ENCODE measurements at regions not wholly inside any gene's neighbourhood (a gene's known extent, or its start where the extent isn't known, plus 50 kb on each side); places are given as distances from the start of the nearest gene placed in this dataset.

GRCh38 chr17:79340333-79341221 lies 266.0 kb downstream of the ENGASE start:
- H3K27ac ChIP-seq (ENCODE audit: low read depth in 2 of 2, low read length in 2 of 2) = peak overlapping the region in 1 of 2 donors; percentile 23
- H3K4me3 ChIP-seq (ENCODE audit: low read length in 2 of 2) = peak overlapping the region in 1 of 2 donors; percentile 38
- peaks cover 0 to 2% of the 10 kb centered on the region in 2 donors for H3K4me1 ChIP-seq (ENCODE audit: control insufficient read depth in 2 of 2, insufficient read depth in 2 of 2, low read length in 2 of 2)
- H3K9me3 ChIP-seq (ENCODE audit: control insufficient read depth in 2 of 2, low read length in 2 of 2) = no peaks in the 10 kb centered on the region
- no peak overlapping the region for H3K9ac ChIP-seq (ENCODE audit: low read depth in 1 of 2, low read length in 2 of 2)
- peaks cover 0 to 3% of the 10 kb centered on the region in 2 donors for H3K27me3 ChIP-seq (ENCODE audit: control insufficient read depth in 2 of 2, insufficient read depth in 2 of 2, low read length in 2 of 2)
- no peaks in the 10 kb centered on the region for H3K36me3 ChIP-seq (ENCODE audit: control insufficient read depth in 2 of 2, insufficient read depth in 2 of 2, low read length in 2 of 2)

DNA sequence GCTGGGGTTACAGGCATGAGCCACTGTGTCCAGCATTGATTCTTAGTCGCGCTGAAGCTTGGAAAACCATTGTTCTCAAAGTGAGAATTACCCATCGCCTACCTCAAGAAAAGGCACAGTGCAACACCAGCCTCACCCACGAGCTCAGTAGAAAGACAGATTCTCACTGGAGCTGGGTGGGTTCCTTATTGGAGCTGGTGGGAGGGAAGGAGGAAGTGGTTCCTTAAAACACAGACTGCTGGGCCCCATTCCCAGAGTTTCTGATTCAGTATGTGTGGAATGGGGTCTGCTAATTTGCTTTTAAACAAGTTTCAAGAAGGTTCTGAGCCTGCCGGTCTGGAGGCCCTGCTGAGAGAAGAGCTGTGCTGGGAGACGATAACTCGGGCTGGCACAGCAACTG lies 264.7 kb downstream of the ENGASE start:
- Histone ChIP-seq H3K27ac (ENCODE audit: low read depth in 2 of 2, low read length in 2 of 2) (no peak overlapping the region), H3K27me3 (ENCODE audit: control insufficient read depth in 2 of 2, insufficient read depth in 2 of 2, low read length in 2 of 2) (peaks cover 0 to 3% of the 10 kb centered on the region in 2 donors)

GRCh38 chr17:79338604-79339003 lies 264.0 kb downstream of the ENGASE start:
- Histone ChIP-seq H3K36me3 (ENCODE audit: control insufficient read depth in 2 of 2, insufficient read depth in 2 of 2, low read length in 2 of 2) (no peaks in the 10 kb centered on the region), H3K4me3 (ENCODE audit: low read length in 2 of 2) (no peak overlapping the region), H3K27me3 (ENCODE audit: control insufficient read depth in 2 of 2, insufficient read depth in 2 of 2, low read length in 2 of 2) (peaks cover 0 to under 1% of the 10 kb centered on the region in 2 donors), H3K9me3 (ENCODE audit: control insufficient read depth in 2 of 2, low read length in 2 of 2) (no peaks in the 10 kb centered on the region), H3K4me1 (ENCODE audit: control insufficient read depth in 2 of 2, insufficient read depth in 2 of 2, low read length in 2 of 2) (peaks cover 0 to 2% of the 10 kb centered on the region in 2 donors), H3K9ac (ENCODE audit: low read depth in 1 of 2, low read length in 2 of 2) (no peak overlapping the region), H3K27ac (ENCODE audit: low read depth in 2 of 2, low read length in 2 of 2) (no peak overlapping the region)

More for the DNA sequence above, 264.7 kb downstream of the ENGASE start:
- peaks cover 0 to 2% of the 10 kb centered on the region in 2 donors for H3K4me1 ChIP-seq (ENCODE audit: control insufficient read depth in 2 of 2, insufficient read depth in 2 of 2, low read length in 2 of 2)
- no peak overlapping the region for H3K4me3 ChIP-seq (ENCODE audit: low read length in 2 of 2)
- H3K9me3 ChIP-seq (ENCODE audit: control insufficient read depth in 2 of 2, low read length in 2 of 2) = no peaks in the 10 kb centered on the region
- no peaks in the 10 kb centered on the region for H3K36me3 ChIP-seq (ENCODE audit: control insufficient read depth in 2 of 2, insufficient read depth in 2 of 2, low read length in 2 of 2)
- H3K9ac ChIP-seq (ENCODE audit: low read depth in 1 of 2, low read length in 2 of 2) = no peak overlapping the region

GRCh38 chr17:79338152-79338551 lies 263.5 kb downstream of the ENGASE start:
- H3K36me3 ChIP-seq (ENCODE audit: control insufficient read depth in 2 of 2, insufficient read depth in 2 of 2, low read length in 2 of 2) = no peaks in the 10 kb centered on the region
- peaks cover 0 to 2% of the 10 kb centered on the region in 2 donors for H3K4me1 ChIP-seq (ENCODE audit: control insufficient read depth in 2 of 2, insufficient read depth in 2 of 2, low read length in 2 of 2)
- no peak overlapping the region for H3K27ac ChIP-seq (ENCODE audit: low read depth in 2 of 2, low read length in 2 of 2)
- no peaks in the 10 kb centered on the region for H3K9me3 ChIP-seq (ENCODE audit: control insufficient read depth in 2 of 2, low read length in 2 of 2)
- no peak overlapping the region for H3K4me3 ChIP-seq (ENCODE audit: low read length in 2 of 2)
- no peak overlapping the region for H3K9ac ChIP-seq (ENCODE audit: low read depth in 1 of 2, low read length in 2 of 2)
- no peaks in the 10 kb centered on the region for H3K27me3 ChIP-seq (ENCODE audit: control insufficient read depth in 2 of 2, insufficient read depth in 2 of 2, low read length in 2 of 2)

GRCh38 chr17:79337053-79337452 lies 262.4 kb downstream of the ENGASE start:
- H3K4me3 ChIP-seq (ENCODE audit: low read length in 2 of 2) = no peak overlapping the region
- H3K27me3 ChIP-seq (ENCODE audit: control insufficient read depth in 2 of 2, insufficient read depth in 2 of 2, low read length in 2 of 2) = peaks cover 0 to 2% of the 10 kb centered on the region in 2 donors
- no peaks in the 10 kb centered on the region for H3K36me3 ChIP-seq (ENCODE audit: control insufficient read depth in 2 of 2, insufficient read depth in 2 of 2, low read length in 2 of 2)
- H3K27ac ChIP-seq (ENCODE audit: low read depth in 2 of 2, low read length in 2 of 2) = no peak overlapping the region
- peaks cover 0 to 2% of the 10 kb centered on the region in 2 donors for H3K4me1 ChIP-seq (ENCODE audit: control insufficient read depth in 2 of 2, insufficient read depth in 2 of 2, low read length in 2 of 2)
- no peak overlapping the region for H3K9ac ChIP-seq (ENCODE audit: low read depth in 1 of 2, low read length in 2 of 2)
- H3K9me3 ChIP-seq (ENCODE audit: control insufficient read depth in 2 of 2, low read length in 2 of 2) = no peaks in the 10 kb centered on the region

DNA sequence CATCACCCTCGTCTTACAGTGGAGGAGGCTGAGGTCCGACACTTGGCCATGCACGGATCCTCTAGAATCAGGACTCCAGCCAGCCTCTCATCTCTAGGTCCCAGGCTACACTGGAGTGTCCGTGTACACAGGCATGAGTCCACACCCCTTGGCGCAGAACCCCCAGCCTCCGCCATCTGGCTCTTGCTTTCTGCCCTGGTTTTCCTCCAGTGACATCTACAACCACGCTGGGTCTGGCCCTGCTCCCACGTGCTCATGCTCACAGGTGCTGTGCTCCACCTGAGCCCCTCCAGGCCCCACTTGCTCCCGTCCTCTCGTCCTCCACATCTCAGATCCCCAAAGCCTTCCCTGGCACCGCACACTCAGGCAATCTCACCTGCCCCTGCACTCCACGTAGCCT lies 260.8 kb downstream of the ENGASE start:
- Histone ChIP-seq H3K4me1 (ENCODE audit: control insufficient read depth in 2 of 2, insufficient read depth in 2 of 2, low read length in 2 of 2) (peaks cover 0 to 2% of the 10 kb centered on the region in 2 donors), H3K4me3 (ENCODE audit: low read length in 2 of 2) (no peak overlapping the region), H3K27ac (ENCODE audit: low read depth in 2 of 2, low read length in 2 of 2) (no peak overlapping the region), H3K27me3 (ENCODE audit: control insufficient read depth in 2 of 2, insufficient read depth in 2 of 2, low read length in 2 of 2) (peaks cover 0 to 2% of the 10 kb centered on the region in 2 donors), H3K9ac (ENCODE audit: low read depth in 1 of 2, low read length in 2 of 2) (no peak overlapping the region), H3K9me3 (ENCODE audit: control insufficient read depth in 2 of 2, low read length in 2 of 2) (no peaks in the 10 kb centered on the region), H3K36me3 (ENCODE audit: control insufficient read depth in 2 of 2, insufficient read depth in 2 of 2, low read length in 2 of 2) (no peaks in the 10 kb centered on the region)

DNA sequence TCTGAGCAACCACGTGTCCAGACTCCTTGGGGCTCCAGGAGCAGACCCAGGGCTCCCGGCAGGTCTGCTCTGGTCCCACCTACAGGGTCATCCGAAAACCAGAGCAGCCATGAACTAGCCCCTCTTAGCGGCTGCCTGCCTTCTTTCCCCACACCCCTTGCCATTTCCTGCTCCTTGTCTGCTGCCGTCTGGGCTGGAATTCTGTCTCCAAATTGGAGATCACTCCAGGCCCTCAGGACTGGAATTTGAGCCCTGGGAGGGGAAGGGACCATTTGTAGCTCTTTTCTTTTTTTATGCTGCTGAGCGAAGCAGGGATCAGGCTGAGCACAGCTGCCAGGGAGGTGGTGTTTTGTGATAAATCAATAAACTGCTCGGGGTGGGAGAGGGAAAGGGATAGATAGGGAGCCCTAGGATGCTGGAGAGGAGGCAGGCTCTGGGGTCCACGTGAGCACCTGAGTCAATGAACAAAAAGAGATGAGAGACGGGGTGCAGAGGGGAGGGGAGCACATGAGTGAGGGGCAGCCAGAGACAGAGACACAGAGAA lies 257.5 kb downstream of the ENGASE start:
- Histone ChIP-seq H3K4me1 (ENCODE audit: control insufficient read depth in 2 of 2, insufficient read depth in 2 of 2, low read length in 2 of 2) (no peaks in the 10 kb centered on the region), H3K27ac (ENCODE audit: low read depth in 2 of 2, low read length in 2 of 2) (no peak overlapping the region), H3K36me3 (ENCODE audit: control insufficient read depth in 2 of 2, insufficient read depth in 2 of 2, low read length in 2 of 2) (no peaks in the 10 kb centered on the region), H3K27me3 (ENCODE audit: control insufficient read depth in 2 of 2, insufficient read depth in 2 of 2, low read length in 2 of 2) (peaks cover 0 to 2% of the 10 kb centered on the region in 2 donors), H3K9me3 (ENCODE audit: control insufficient read depth in 2 of 2, low read length in 2 of 2) (no peaks in the 10 kb centered on the region), H3K4me3 (ENCODE audit: low read length in 2 of 2) (no peak overlapping the region), H3K9ac (ENCODE audit: low read depth in 1 of 2, low read length in 2 of 2) (no peak overlapping the region)

- Histone ChIP-seq H3K4me1 (ENCODE audit: control insufficient read depth in 2 of 2, insufficient read depth in 2 of 2, low read length in 2 of 2) (no peaks in the 10 kb centered on the region), H3K9me3 (ENCODE audit: control insufficient read depth in 2 of 2, low read length in 2 of 2) (no peaks in the 10 kb centered on the region), H3K27me3 (ENCODE audit: control insufficient read depth in 2 of 2, insufficient read depth in 2 of 2, low read length in 2 of 2) (peaks cover 0 to 2% of the 10 kb centered on the region in 2 donors), H3K4me3 (ENCODE audit: low read length in 2 of 2) (no peak overlapping the region), H3K9ac (ENCODE audit: low read depth in 1 of 2, low read length in 2 of 2) (no peak overlapping the region), H3K27ac (ENCODE audit: low read depth in 2 of 2, low read length in 2 of 2) (no peak overlapping the region), H3K36me3 (ENCODE audit: control insufficient read depth in 2 of 2, insufficient read depth in 2 of 2, low read length in 2 of 2) (no peaks in the 10 kb centered on the region)
Measured at GRCh38 chr17:79331492-79331891, 256.9 kb downstream of the ENGASE start.

DNA sequence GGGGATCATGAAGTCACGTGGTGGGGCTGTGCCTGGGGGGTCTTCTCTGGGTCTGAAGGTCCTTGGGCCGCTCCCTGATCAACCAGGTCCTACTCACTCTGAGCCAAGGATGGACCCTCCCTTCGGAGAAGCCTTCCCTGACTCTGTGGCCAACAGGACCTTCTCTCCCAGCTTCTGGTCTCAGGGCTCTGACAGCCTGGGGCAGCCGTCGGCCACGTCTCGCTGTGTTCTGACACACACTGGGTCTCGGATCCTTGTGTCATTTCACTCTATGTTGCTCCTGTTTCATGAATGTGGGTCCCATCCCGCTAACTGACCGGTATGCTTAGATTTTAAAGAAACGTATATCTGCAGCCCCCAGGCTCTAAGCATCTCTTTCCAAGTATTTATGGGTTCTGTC lies 256.1 kb downstream of the ENGASE start:
- Histone ChIP-seq H3K27me3 (ENCODE audit: control insufficient read depth in 2 of 2, insufficient read depth in 2 of 2, low read length in 2 of 2) (peaks cover 0 to 2% of the 10 kb centered on the region in 2 donors), H3K36me3 (ENCODE audit: control insufficient read depth in 2 of 2, insufficient read depth in 2 of 2, low read length in 2 of 2) (no peaks in the 10 kb centered on the region), H3K9ac (ENCODE audit: low read depth in 1 of 2, low read length in 2 of 2) (no peak overlapping the region), H3K27ac (ENCODE audit: low read depth in 2 of 2, low read length in 2 of 2) (no peak overlapping the region), H3K4me3 (ENCODE audit: low read length in 2 of 2) (no peak overlapping the region), H3K4me1 (ENCODE audit: control insufficient read depth in 2 of 2, insufficient read depth in 2 of 2, low read length in 2 of 2) (no peaks in the 10 kb centered on the region), H3K9me3 (ENCODE audit: control insufficient read depth in 2 of 2, low read length in 2 of 2) (no peaks in the 10 kb centered on the region)

DNA sequence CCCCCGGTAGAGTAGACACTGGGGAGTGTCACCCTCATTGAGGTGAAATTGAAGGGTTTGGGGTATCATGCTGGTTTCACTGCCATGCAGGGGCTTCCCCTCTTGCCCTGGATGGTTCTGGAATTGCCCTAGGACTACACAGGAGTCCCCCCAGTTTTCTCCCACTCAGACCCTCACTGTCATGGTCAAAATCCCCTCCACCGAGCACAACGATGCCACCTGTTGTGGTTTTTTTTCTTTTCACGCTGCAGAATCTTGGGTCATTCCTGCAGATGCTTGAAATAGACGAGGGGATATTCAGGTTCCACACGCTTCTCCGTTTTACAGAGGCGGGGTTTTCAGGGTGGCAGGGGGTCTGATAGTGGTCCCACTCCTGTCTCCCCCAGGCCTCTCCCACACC lies 255.6 kb downstream of the ENGASE start:
- H3K4me3 ChIP-seq (ENCODE audit: low read length in 2 of 2) = no peak overlapping the region
- no peak overlapping the region for H3K9ac ChIP-seq (ENCODE audit: low read depth in 1 of 2, low read length in 2 of 2)
- no peaks in the 10 kb centered on the region for H3K4me1 ChIP-seq (ENCODE audit: control insufficient read depth in 2 of 2, insufficient read depth in 2 of 2, low read length in 2 of 2)
- no peak overlapping the region for H3K27ac ChIP-seq (ENCODE audit: low read depth in 2 of 2, low read length in 2 of 2)
- no peaks in the 10 kb centered on the region for H3K36me3 ChIP-seq (ENCODE audit: control insufficient read depth in 2 of 2, insufficient read depth in 2 of 2, low read length in 2 of 2)
- H3K27me3 ChIP-seq (ENCODE audit: control insufficient read depth in 2 of 2, insufficient read depth in 2 of 2, low read length in 2 of 2) = peaks cover 0 to 2% of the 10 kb centered on the region in 2 donors
- H3K9me3 ChIP-seq (ENCODE audit: control insufficient read depth in 2 of 2, low read length in 2 of 2) = no peaks in the 10 kb centered on the region
